ENCODE measurements at regions not wholly inside any gene's neighbourhood (a gene's known extent, or its start where the extent isn't known, plus 50 kb on each side); places are given as distances from the start of the nearest gene placed in this dataset.
"Not testable (repeated sequence)": the region's sequence is repeated elsewhere in the genome, so short reads cannot be mapped to it uniquely, and the experiment has no call there.

- Histone ChIP-seq H2AFZ (ENCODE audit: low read length, unreplicated experiment) (no peak overlapping the region), H3K27ac (ENCODE audit: low read depth, low read length) (no peak overlapping the region), H3K4me3 (ENCODE audit: low read depth, low read length) (no peak overlapping the region), H3K4me1 (ENCODE audit: control insufficient read depth, insufficient read depth, low read length, unreplicated experiment) (no peaks in the 10 kb centered on the region), H3K27me3 (ENCODE audit: insufficient read depth, low read length) (no peaks in the 10 kb centered on the region), H3K36me3 (ENCODE audit: insufficient read depth, low read length) (no peaks in the 10 kb centered on the region), H3K79me2 (ENCODE audit: control insufficient read depth, insufficient read depth, low read length, unreplicated experiment) (no peaks in the 10 kb centered on the region)
Observed at GRCh38 chr5:97991236-97991635, 782.2 kb upstream of the RGMB start.

- Histone ChIP-seq H3K27ac (ENCODE audit: low read depth, low read length) (no peak overlapping the region), H3K4me1 (ENCODE audit: control insufficient read depth, insufficient read depth, low read length, unreplicated experiment) (no peaks in the 10 kb centered on the region), H3K36me3 (ENCODE audit: insufficient read depth, low read length) (no peaks in the 10 kb centered on the region), H3K27me3 (ENCODE audit: insufficient read depth, low read length) (no peaks in the 10 kb centered on the region), H2AFZ (ENCODE audit: low read length, unreplicated experiment) (no peak overlapping the region), H3K4me3 (ENCODE audit: low read depth, low read length) (no peak overlapping the region), H3K79me2 (ENCODE audit: control insufficient read depth, insufficient read depth, low read length, unreplicated experiment) (no peaks in the 10 kb centered on the region)
Observed at GRCh38 chr5:97998941-97999340, 774.5 kb upstream of the RGMB start.

GRCh38 chr5:98004463-98004862, 769.0 kb upstream of the RGMB start:
- no peaks in the 10 kb centered on the region for H3K27me3 ChIP-seq (ENCODE audit: insufficient read depth, low read length)
- H3K4me1 ChIP-seq (ENCODE audit: control insufficient read depth, insufficient read depth, low read length, unreplicated experiment): no peaks in the 10 kb centered on the region
- no peaks in the 10 kb centered on the region for H3K79me2 ChIP-seq (ENCODE audit: control insufficient read depth, insufficient read depth, low read length, unreplicated experiment)
- no peaks in the 10 kb centered on the region for H3K36me3 ChIP-seq (ENCODE audit: insufficient read depth, low read length)
- H2AFZ ChIP-seq (ENCODE audit: low read length, unreplicated experiment): no peak overlapping the region
- no peak overlapping the region for H3K27ac ChIP-seq (ENCODE audit: low read depth, low read length)
- H3K4me3 ChIP-seq (ENCODE audit: low read depth, low read length): no peak overlapping the region

- no peaks in the 10 kb centered on the region for H3K27me3 ChIP-seq (ENCODE audit: insufficient read depth, low read length)
- peak overlapping the region; percentile 64 for H3K4me3 ChIP-seq (ENCODE audit: low read depth, low read length)
Observed at GRCh38 chr5:98016771-98017170, 756.7 kb upstream of the RGMB start.

GRCh38 chr5:98030273-98030672, 743.2 kb upstream of the RGMB start:
- not testable (repeated sequence) for H3K4me3 ChIP-seq (ENCODE audit: low read depth, low read length); H3K4me1 ChIP-seq (ENCODE audit: control insufficient read depth, insufficient read depth, low read length, unreplicated experiment); H2AFZ ChIP-seq (ENCODE audit: low read length, unreplicated experiment); H3K79me2 ChIP-seq (ENCODE audit: control insufficient read depth, insufficient read depth, low read length, unreplicated experiment); H3K27ac ChIP-seq (ENCODE audit: low read depth, low read length); H3K27me3 ChIP-seq (ENCODE audit: insufficient read depth, low read length); H3K36me3 ChIP-seq (ENCODE audit: insufficient read depth, low read length)

More at GRCh38 chr5:98016771-98017170, 756.7 kb upstream of the RGMB start:
- Histone ChIP-seq H3K4me1 (ENCODE audit: control insufficient read depth, insufficient read depth, low read length, unreplicated experiment) (no peaks in the 10 kb centered on the region), H3K36me3 (ENCODE audit: insufficient read depth, low read length) (no peaks in the 10 kb centered on the region), H2AFZ (ENCODE audit: low read length, unreplicated experiment) (peak overlapping the region; percentile 89), H3K79me2 (ENCODE audit: control insufficient read depth, insufficient read depth, low read length, unreplicated experiment) (no peaks in the 10 kb centered on the region), H3K27ac (ENCODE audit: low read depth, low read length) (no peak overlapping the region)

GRCh38 chr5:98031036-98031435, 742.4 kb upstream of the RGMB start:
- not testable (repeated sequence) for H3K79me2 ChIP-seq (ENCODE audit: control insufficient read depth, insufficient read depth, low read length, unreplicated experiment); H3K4me1 ChIP-seq (ENCODE audit: control insufficient read depth, insufficient read depth, low read length, unreplicated experiment); H3K27me3 ChIP-seq (ENCODE audit: insufficient read depth, low read length); H3K4me3 ChIP-seq (ENCODE audit: low read depth, low read length); H3K27ac ChIP-seq (ENCODE audit: low read depth, low read length); H3K36me3 ChIP-seq (ENCODE audit: insufficient read depth, low read length); H2AFZ ChIP-seq (ENCODE audit: low read length, unreplicated experiment)

- H3K27ac ChIP-seq (ENCODE audit: low read depth, low read length): no peak overlapping the region
- H3K79me2 ChIP-seq (ENCODE audit: control insufficient read depth, insufficient read depth, low read length, unreplicated experiment): no peaks in the 10 kb centered on the region
- no peak overlapping the region for H3K4me3 ChIP-seq (ENCODE audit: low read depth, low read length)
- H3K36me3 ChIP-seq (ENCODE audit: insufficient read depth, low read length): no peaks in the 10 kb centered on the region
- no peaks in the 10 kb centered on the region for H3K27me3 ChIP-seq (ENCODE audit: insufficient read depth, low read length)
- peaks cover 2% of the 10 kb centered on the region for H3K4me1 ChIP-seq (ENCODE audit: control insufficient read depth, insufficient read depth, low read length, unreplicated experiment)
- no peak overlapping the region for H2AFZ ChIP-seq (ENCODE audit: low read length, unreplicated experiment)
Observed at GRCh38 chr5:98031496-98031895, 742.0 kb upstream of the RGMB start.

- Histone ChIP-seq H3K36me3 (ENCODE audit: insufficient read depth, low read length) (no peaks in the 10 kb centered on the region), H3K79me2 (ENCODE audit: control insufficient read depth, insufficient read depth, low read length, unreplicated experiment) (no peaks in the 10 kb centered on the region), H3K27ac (ENCODE audit: low read depth, low read length) (no peak overlapping the region), H2AFZ (ENCODE audit: low read length, unreplicated experiment) (no peak overlapping the region), H3K4me1 (ENCODE audit: control insufficient read depth, insufficient read depth, low read length, unreplicated experiment) (peaks cover 2% of the 10 kb centered on the region), H3K27me3 (ENCODE audit: insufficient read depth, low read length) (no peaks in the 10 kb centered on the region), H3K4me3 (ENCODE audit: low read depth, low read length) (no peak overlapping the region)
Observed at GRCh38 chr5:98031926-98032325, 741.5 kb upstream of the RGMB start.

GRCh38 chr5:98041661-98042060, 731.8 kb upstream of the RGMB start:
- no peaks in the 10 kb centered on the region for H3K79me2 ChIP-seq (ENCODE audit: control insufficient read depth, insufficient read depth, low read length, unreplicated experiment)
- H3K4me3 ChIP-seq (ENCODE audit: low read depth, low read length): no peak overlapping the region
- H3K4me1 ChIP-seq (ENCODE audit: control insufficient read depth, insufficient read depth, low read length, unreplicated experiment): no peaks in the 10 kb centered on the region
- H2AFZ ChIP-seq (ENCODE audit: low read length, unreplicated experiment): no peak overlapping the region
- no peaks in the 10 kb centered on the region for H3K36me3 ChIP-seq (ENCODE audit: insufficient read depth, low read length)
- H3K27me3 ChIP-seq (ENCODE audit: insufficient read depth, low read length): no peaks in the 10 kb centered on the region
- H3K27ac ChIP-seq (ENCODE audit: low read depth, low read length): no peak overlapping the region

- Histone ChIP-seq H3K27me3 (ENCODE audit: insufficient read depth, low read length) (no peaks in the 10 kb centered on the region), H3K79me2 (ENCODE audit: control insufficient read depth, insufficient read depth, low read length, unreplicated experiment) (no peaks in the 10 kb centered on the region), H3K27ac (ENCODE audit: low read depth, low read length) (no peak overlapping the region), H3K4me3 (ENCODE audit: low read depth, low read length) (no peak overlapping the region), H2AFZ (ENCODE audit: low read length, unreplicated experiment) (no peak overlapping the region), H3K4me1 (ENCODE audit: control insufficient read depth, insufficient read depth, low read length, unreplicated experiment) (no peaks in the 10 kb centered on the region), H3K36me3 (ENCODE audit: insufficient read depth, low read length) (no peaks in the 10 kb centered on the region)
Observed at GRCh38 chr5:98042521-98042920, 730.9 kb upstream of the RGMB start.

GRCh38 chr5:98042961-98043360, 730.5 kb upstream of the RGMB start:
- no peaks in the 10 kb centered on the region for H3K36me3 ChIP-seq (ENCODE audit: insufficient read depth, low read length)
- peak overlapping the region; percentile 66 for H2AFZ ChIP-seq (ENCODE audit: low read length, unreplicated experiment)
- H3K4me1 ChIP-seq (ENCODE audit: control insufficient read depth, insufficient read depth, low read length, unreplicated experiment): no peaks in the 10 kb centered on the region
- H3K27ac ChIP-seq (ENCODE audit: low read depth, low read length): no peak overlapping the region
- no peaks in the 10 kb centered on the region for H3K79me2 ChIP-seq (ENCODE audit: control insufficient read depth, insufficient read depth, low read length, unreplicated experiment)
- H3K27me3 ChIP-seq (ENCODE audit: insufficient read depth, low read length): no peaks in the 10 kb centered on the region
- H3K4me3 ChIP-seq (ENCODE audit: low read depth, low read length): no peak overlapping the region

- H3K79me2 ChIP-seq (ENCODE audit: control insufficient read depth, insufficient read depth, low read length, unreplicated experiment): no peaks in the 10 kb centered on the region
- H3K27me3 ChIP-seq (ENCODE audit: insufficient read depth, low read length): no peaks in the 10 kb centered on the region
- H3K36me3 ChIP-seq (ENCODE audit: insufficient read depth, low read length): no peaks in the 10 kb centered on the region
- H3K4me1 ChIP-seq (ENCODE audit: control insufficient read depth, insufficient read depth, low read length, unreplicated experiment): no peaks in the 10 kb centered on the region
- H3K4me3 ChIP-seq (ENCODE audit: low read depth, low read length): no peak overlapping the region
- H3K27ac ChIP-seq (ENCODE audit: low read depth, low read length): no peak overlapping the region
- H2AFZ ChIP-seq (ENCODE audit: low read length, unreplicated experiment): no peak overlapping the region
Observed at GRCh38 chr5:98050583-98050982, 722.9 kb upstream of the RGMB start.

Data from ACC112 (cell line).